OCI-LY1 (cell line): ENCODE measurements at regions not wholly inside any gene's neighbourhood (a gene's known extent, or its start where the extent isn't known, plus 50 kb on each side); places are given as distances from the start of the nearest gene placed in this dataset.
"Not testable (repeated sequence)": the region's sequence is repeated elsewhere in the genome, so short reads cannot be mapped to it uniquely, and the experiment has no call there.

Experiments used
- CTCF ChIP-seq: fragments of 200-600 bp; sonication (generic), shearing (Covaris generic); IDR thresholded peaks from 2 replicates; pipeline ENCODE4 v1.5.1; 2017; ENCODE audit warnings: mild to moderate bottlenecking, antibody characterized with exemption, low read length, moderate library complexity, mixed read lengths
- EZH2 ChIP-seq: fragments of 200-600 bp; sonication (generic), shearing (Covaris generic); IDR thresholded peaks from 2 replicates; pipeline ENCODE4 v1.8.0; 2017; ENCODE audit warnings: borderline replicate concordance, mixed run types, mild to moderate bottlenecking, antibody characterized with exemption, low read length, moderate library complexity, mixed read lengths

DNA sequence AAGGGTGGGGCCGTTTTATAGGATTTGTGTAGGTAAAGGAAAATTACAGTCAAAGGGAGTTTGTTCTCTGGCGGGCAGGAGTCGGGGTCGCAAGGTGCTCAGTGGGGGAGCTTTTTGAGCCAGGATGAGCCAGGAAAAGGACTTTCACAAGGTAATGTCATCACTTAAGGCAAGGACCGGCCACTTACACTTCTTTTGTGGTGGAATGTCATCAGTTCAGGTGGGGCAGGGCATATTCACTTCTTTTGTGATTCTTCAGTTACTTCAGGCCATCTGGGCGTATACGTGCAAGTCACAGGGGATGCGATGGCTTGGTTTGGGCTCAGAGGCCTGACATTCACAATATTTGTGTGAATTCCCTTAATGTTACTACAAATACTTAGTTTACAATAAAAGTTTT is 88.2 kb upstream of the MAP3K7 start:
- TF ChIP-seq CTCF, EZH2: not testable (repeated sequence)
